AG08396 (cell line): ENCODE measurements at regions not wholly inside any gene's neighbourhood (a gene's known extent, or its start where the extent isn't known, plus 50 kb on each side); places are given as distances from the start of the nearest gene placed in this dataset.
"Not testable (repeated sequence)": the region's sequence is repeated elsewhere in the genome, so short reads cannot be mapped to it uniquely, and the experiment has no call there.

Experiments used
- DNase-seq: peaks from one replicate; pipeline ENCODE4 v3.0.0; 2012; ENCODE audit warnings: low spot score, mixed read lengths

- no peak for DNase-seq
Measured at GRCh38 chr9:115462623-115463022, 344.7 kb upstream of the TNC start.

GRCh38 chr9:115466756-115467155 is 348.8 kb upstream of the TNC start:
- DNase-seq: no peak

GRCh38 chr9:115469841-115470240 is 351.9 kb upstream of the TNC start:
- DNase-seq: no peak

GRCh38 chr9:115473032-115473431 is 355.1 kb upstream of the TNC start:
- not testable (repeated sequence) for DNase-seq

GRCh38 chr9:115481769-115482168 is 363.8 kb upstream of the TNC start:
- DNase-seq: no peak

GRCh38 chr9:115482747-115483146 is 364.8 kb upstream of the TNC start:
- no peak for DNase-seq

- no peak for DNase-seq
Measured at GRCh38 chr9:115492869-115493268, 374.9 kb upstream of the TNC start.

GRCh38 chr9:115494393-115494792 is 376.4 kb upstream of the TNC start:
- no peak for DNase-seq

GRCh38 chr9:115495052-115495635 is 377.2 kb upstream of the TNC start:
- no peak for DNase-seq

GRCh38 chr9:115495836-115496235 is 377.9 kb upstream of the TNC start:
- no peak for DNase-seq

- no peak for DNase-seq
Measured at GRCh38 chr9:115498303-115498702, 380.3 kb upstream of the TNC start.

GRCh38 chr9:115507148-115507547 is 389.2 kb upstream of the TNC start:
- DNase-seq: no peak

GRCh38 chr9:115513148-115513547 is 395.2 kb upstream of the TNC start:
- DNase-seq: no peak

- DNase-seq: no peak
Measured at GRCh38 chr9:115514454-115514853, 396.5 kb upstream of the TNC start.

GRCh38 chr9:115517335-115518075 is 399.5 kb upstream of the TNC start:
- DNase-seq: no peak

- no peak for DNase-seq
Measured at GRCh38 chr9:115520646-115521045, 402.7 kb upstream of the TNC start.

- no peak for DNase-seq
Measured at GRCh38 chr9:115522912-115523311, 405.0 kb upstream of the TNC start.

- peak; percentile 49 for DNase-seq
Measured at GRCh38 chr9:115524453-115525059, 406.6 kb upstream of the TNC start.

GRCh38 chr9:115525111-115526058 is 407.4 kb upstream of the TNC start:
- no peak for DNase-seq

GRCh38 chr9:115531410-115532125 is 413.6 kb upstream of the TNC start:
- peak; percentile 59 for DNase-seq

- no peak for DNase-seq
Measured at GRCh38 chr9:115533511-115533910, 415.6 kb upstream of the TNC start.

- DNase-seq: no peak
Measured at GRCh38 chr9:115540091-115540490, 422.1 kb upstream of the TNC start.
